ENCODE measurements at regions not wholly inside any gene's neighbourhood (a gene's known extent, or its start where the extent isn't known, plus 50 kb on each side); places are given as distances from the start of the nearest gene placed in this dataset.

- H3K4me3 ChIP-seq (replicated peaks in 1 of 2; ENCODE audit: low read depth in 2 of 2, low read length in 2 of 2) = no peak overlapping the region
- DNase-seq (ENCODE audit: low read depth in 2 of 2) = no peak
- TF ChIP-seq CTCF (IDR thresholded peaks at IDR 0.05; ENCODE audit: low read depth, low read length) = no peak
These were observed 775.6 kb downstream of the STIM2 start for GRCh38 chr4:27635936-27636913.

- no peak for TF ChIP-seq CTCF (IDR thresholded peaks at IDR 0.05; ENCODE audit: low read depth, low read length)
- H3K4me3 ChIP-seq (replicated peaks in 1 of 2; ENCODE audit: low read depth in 2 of 2, low read length in 2 of 2) = no peak overlapping the region
- no peak for DNase-seq (ENCODE audit: low read depth in 2 of 2)
These were observed 777.7 kb downstream of the STIM2 start for GRCh38 chr4:27638163-27638915.

- TF ChIP-seq CTCF (IDR thresholded peaks at IDR 0.05; ENCODE audit: low read depth, low read length) = no peak
- H3K4me3 ChIP-seq (replicated peaks in 1 of 2; ENCODE audit: low read depth in 2 of 2, low read length in 2 of 2) = no peak overlapping the region
- no peak for DNase-seq (ENCODE audit: low read depth in 2 of 2)
These were observed 782.5 kb downstream of the STIM2 start for GRCh38 chr4:27643101-27643500.

GRCh38 chr4:27648416-27648815 is 787.8 kb downstream of the STIM2 start:
- H3K4me3 ChIP-seq (replicated peaks in 1 of 2; ENCODE audit: low read depth in 2 of 2, low read length in 2 of 2) = no peak overlapping the region
- no peak for DNase-seq (ENCODE audit: low read depth in 2 of 2)
- no peak for TF ChIP-seq CTCF (IDR thresholded peaks at IDR 0.05; ENCODE audit: low read depth, low read length)

GRCh38 chr4:27662426-27662825 is 801.8 kb downstream of the STIM2 start:
- no peak for TF ChIP-seq CTCF (IDR thresholded peaks at IDR 0.05; ENCODE audit: low read depth, low read length)
- H3K4me3 ChIP-seq (replicated peaks in 1 of 2; ENCODE audit: low read depth in 2 of 2, low read length in 2 of 2) = no peak overlapping the region
- DNase-seq (ENCODE audit: low read depth in 2 of 2) = no peak

GRCh38 chr4:27666943-27667342 is 806.3 kb downstream of the STIM2 start:
- TF ChIP-seq CTCF (IDR thresholded peaks at IDR 0.05; ENCODE audit: low read depth, low read length) = no peak
- H3K4me3 ChIP-seq (replicated peaks in 1 of 2; ENCODE audit: low read depth in 2 of 2, low read length in 2 of 2) = no peak overlapping the region
- DNase-seq (ENCODE audit: low read depth in 2 of 2) = no peak

Measured in cardiac fibroblast (primary cell).